MV-4-11 (cell line): ENCODE measurements at regions not wholly inside any gene's neighbourhood (a gene's known extent, or its start where the extent isn't known, plus 50 kb on each side); places are given as distances from the start of the nearest gene placed in this dataset.
"Not testable (repeated sequence)": the region's sequence is repeated elsewhere in the genome, so short reads cannot be mapped to it uniquely, and the experiment has no call there.

Experiments
- DNase-seq: peaks from one replicate; lab custom pipeline; 2025; lab: John Stamatoyannopoulos, UW

DNA sequence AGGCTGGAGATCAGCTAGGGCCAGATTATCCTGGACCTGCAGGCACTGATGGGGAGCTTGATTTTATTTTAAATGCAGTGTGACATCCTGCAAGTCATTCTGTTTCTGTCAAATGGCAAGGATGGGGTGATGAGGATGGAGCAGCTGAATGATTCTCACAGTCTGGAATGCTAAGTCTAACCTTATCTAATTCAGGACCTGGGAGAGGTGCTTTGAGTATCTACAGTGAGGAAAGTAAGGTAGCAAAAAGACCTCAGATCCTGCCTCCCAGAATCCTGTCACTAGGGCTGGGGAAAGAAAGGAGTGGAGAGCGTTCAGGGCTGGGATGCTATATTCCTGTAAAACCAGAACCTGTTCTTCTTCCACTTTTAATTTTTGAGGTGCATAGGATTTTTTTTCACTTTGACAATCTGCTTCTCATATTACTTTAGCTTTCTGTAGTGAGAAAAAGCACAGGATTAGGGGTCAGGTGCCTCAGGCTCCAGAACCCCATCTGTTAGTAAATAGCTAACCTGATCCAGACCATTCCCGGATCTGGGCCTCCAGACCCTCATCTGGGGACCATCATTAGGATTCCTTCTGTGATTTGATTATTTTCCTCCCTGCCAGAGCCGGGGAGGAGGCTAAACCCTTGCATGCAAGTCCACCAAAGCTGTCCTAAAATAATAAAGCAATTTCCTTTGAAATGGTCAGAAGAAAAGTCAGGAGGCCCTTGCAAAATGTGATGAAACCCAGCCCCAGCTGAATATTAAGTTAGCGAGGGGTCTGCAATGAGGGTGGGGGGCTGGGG lies 54.7 kb downstream of the ASCL1 start:
- no peak for DNase-seq

- DNase-seq = no peak
Observed at GRCh38 chr12:103012884-103013283, 55.4 kb downstream of the ASCL1 start.

- DNase-seq = no peak
Observed at GRCh38 chr12:103013741-103014300, 56.3 kb downstream of the ASCL1 start.

DNA sequence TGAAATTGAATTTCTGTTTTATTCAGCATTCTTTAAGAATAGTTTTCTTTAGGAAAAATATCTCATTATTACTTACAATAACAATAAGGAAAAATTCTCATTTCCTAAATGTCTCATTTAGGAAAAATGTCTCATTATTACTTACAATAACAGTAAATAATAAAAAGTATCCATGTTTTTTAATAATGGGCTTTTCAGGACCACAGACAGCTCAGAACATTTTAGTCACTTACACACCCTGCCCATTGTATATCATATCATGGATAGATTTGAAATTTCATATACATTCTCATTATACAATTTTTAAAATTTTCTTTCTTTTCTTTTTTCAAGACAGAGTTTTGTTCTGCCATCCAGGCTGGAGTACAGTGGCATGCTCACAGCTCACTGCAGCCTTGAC lies 58.9 kb downstream of the ASCL1 start:
- no peak for DNase-seq

GRCh38 chr12:103020839-103021238 lies 63.4 kb downstream of the ASCL1 start:
- no peak for DNase-seq

GRCh38 chr12:103021538-103022218 lies 64.2 kb downstream of the ASCL1 start:
- DNase-seq = no peak

GRCh38 chr12:103024650-103025049 lies 67.2 kb downstream of the ASCL1 start:
- no peak for DNase-seq

DNA sequence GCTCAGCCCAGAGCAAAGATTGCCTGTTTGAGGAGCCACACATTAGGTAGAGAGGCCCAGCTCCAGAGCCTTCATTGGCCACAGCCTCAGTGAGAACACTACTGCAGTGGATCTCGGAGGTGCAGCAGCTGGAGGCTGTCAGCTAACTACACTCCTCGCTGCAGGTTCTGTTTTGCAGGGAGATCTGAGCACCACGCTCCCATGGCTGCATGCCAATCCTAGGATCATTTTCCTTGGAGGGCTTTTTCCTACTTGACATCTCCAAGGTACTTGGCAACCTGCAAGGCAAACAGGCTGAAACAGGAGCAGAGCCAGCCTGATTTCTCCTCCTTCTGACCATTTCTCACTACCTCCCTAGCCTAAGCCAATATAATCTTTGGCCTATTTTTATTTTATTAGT lies 69.2 kb downstream of the ASCL1 start:
- not testable (repeated sequence) for DNase-seq

DNA sequence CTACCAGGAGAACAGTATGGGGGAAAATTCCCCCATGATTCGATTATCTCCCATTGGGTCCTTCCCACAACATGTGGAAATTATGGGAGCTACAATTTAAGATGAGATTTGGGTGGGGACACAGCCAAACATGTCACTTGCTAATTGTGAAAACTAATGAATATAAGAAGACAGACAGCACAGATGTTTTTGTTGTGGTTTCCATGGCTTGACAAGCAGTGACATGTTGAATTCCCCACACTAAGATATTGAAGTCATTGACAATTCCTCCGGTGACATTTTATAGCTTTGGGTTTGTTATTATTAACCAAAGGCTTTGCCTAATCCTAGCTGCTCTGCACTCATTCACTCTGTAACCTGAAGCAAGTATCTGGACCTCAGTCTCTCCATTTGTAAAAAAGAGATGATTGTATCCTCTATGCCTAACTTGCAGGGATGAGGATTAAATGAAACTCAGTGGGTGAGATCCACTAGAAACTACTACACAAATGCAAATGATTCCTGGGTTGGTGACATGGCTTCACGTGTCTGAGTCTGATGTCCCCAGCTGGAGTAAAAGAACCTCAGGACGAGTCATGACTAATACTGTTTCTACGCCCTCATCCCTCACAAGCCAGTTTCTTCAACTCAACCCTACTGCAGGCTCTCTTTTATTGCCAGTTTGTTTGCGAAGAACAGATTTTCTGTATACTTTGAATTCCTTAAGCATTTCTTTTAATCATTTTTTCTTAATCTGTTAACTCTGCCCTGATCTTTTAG lies 71.6 kb downstream of the ASCL1 start:
- DNase-seq = no peak

GRCh38 chr12:103036581-103037214 lies 79.2 kb downstream of the ASCL1 start:
- no peak for DNase-seq

- no peak for DNase-seq
Observed at GRCh38 chr12:103043531-103044486, 86.3 kb downstream of the ASCL1 start.

DNA sequence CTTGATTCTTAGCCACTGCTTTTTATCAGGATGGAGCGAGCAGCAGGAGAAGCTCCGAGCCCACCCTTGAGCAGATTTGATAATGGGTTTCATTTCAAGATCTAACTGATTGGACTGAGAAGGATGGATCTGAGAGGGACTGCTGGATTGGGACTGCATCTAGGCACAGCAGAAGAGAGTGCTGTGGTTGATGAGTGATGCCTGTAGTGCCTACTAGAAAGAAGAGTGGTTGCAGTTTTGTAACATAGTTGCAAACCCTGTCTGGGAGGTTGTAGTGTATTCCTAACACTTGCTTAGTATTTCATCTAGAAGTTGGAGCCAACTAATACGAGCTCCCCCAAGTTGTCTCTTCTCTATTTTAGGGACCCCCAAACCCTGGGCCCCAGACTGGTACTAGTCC lies 88.7 kb downstream of the ASCL1 start:
- DNase-seq = no peak

- DNase-seq = no peak
Observed at GRCh38 chr12:103050273-103050672, 92.8 kb downstream of the ASCL1 start.

DNA sequence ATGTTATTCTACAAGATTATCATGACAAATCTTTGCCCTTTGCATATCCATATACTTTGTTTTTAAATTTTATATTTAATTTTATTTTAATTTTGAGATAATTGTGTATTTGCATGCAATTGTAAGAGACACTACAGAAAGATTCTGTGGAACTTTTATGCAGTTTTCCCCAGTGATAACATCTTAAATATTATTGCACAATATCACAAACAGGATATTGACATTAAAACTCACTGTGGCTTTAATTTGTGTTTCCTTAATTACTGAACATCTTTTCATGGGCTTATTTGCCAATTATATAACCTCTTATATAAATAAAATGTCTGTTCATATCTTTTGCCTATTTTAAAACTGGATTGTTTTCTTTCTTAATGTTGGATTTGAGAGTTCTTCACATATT lies 95.6 kb downstream of the ASCL1 start:
- no peak for DNase-seq

GRCh38 chr12:103073630-103074029 lies 116.2 kb downstream of the ASCL1 start:
- no peak for DNase-seq

DNA sequence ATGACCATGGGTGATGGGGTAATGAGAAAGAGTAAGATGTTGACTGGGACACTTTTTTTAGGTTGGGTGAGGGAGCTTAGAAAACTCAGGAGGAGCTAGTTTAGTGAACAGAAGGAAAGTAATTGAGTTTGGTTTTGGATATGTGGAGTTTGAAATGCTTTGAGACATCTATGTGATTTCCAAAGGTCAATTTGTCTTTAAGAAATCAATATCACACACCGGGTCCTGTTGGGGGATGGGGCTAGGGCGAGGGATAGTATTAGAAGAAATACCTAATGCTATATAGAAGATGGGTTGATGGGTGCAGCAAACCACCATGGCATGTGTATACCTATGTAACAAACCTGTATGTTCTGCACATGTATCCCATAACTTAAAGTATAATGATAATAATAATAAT lies 118.4 kb downstream of the ASCL1 start:
- DNase-seq = no peak

DNA sequence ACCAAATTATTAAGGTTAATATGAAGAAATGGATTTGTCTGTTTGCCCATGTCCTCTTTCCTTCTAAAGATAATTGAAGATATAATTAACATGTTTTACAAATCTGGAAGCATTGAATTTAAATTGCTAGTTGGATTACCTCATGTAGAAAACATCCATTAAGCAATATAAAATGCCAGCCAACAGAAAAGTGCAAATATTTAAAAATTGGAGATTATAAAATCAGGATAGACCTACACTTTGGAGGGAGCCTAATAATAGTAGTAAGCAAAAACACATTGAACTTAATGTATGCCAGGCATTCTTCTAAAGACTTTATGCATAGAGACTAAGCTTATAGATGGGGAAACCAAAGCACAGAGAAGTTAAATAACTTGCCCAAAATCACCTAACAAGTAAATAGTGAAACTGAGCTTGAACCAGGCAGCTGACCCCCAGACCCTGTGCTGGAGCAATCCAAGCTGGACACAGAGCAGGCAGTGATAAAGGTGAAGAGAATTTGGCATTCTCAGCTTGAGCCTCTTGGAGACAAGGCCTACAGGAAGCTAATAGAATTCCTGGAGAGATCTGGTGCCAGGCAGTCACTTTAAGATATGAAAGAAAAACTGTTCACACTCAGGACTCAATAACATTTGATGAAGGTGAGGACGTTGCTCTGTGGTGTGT lies 119.8 kb downstream of the ASCL1 start:
- DNase-seq = no peak

GRCh38 chr12:103085541-103085940 lies 128.1 kb downstream of the ASCL1 start:
- no peak for DNase-seq

DNA sequence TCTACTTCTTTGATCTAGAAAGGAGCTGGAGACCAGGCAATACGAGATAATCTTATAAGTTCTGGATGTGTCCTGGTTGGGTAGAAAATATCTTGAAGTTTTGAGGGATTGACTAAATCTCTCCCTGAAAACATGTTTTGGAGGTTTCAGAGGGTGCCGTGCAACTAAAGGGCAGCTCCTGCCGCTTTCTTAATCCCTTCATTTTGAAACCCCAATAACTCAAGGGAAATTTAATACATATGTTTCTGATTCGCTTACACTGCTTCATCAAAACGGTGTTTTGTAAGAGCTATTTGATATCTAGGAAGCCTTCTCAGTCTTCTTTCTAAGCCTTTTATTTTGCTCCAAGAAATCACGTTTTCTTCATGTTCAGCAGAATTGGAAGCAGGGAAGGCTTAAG lies 129.0 kb downstream of the ASCL1 start:
- DNase-seq = no peak

DNA sequence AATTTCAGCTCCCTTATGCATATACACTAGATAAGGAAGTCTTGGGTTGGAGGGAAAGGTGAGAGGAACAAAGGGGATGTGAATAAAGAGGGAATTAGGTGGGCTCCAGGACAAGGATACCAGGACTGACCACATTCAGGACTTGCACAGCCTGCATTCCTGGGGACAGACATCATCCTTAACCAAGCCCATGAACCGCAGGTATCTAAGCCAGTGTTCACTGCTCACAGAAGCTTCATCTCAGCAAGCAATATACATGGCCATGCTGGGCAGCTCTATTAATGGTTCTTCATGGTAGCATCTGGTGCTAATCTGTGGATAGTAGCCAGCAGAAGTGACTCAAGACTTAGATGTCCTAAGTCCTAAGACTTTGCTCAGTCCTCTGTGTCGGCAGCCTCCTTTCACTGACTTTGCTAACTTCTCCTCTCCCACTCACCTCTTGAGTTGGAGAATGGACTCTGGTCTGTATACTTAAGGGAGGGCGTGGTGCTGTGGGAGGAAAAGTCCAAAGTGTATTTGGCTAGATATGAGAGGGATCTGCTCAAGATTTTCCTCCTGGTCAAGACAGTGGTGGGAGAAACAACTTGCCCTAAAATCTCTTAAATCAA lies 136.1 kb downstream of the ASCL1 start:
- DNase-seq = no peak
